ENCODE measurements at regions not wholly inside any gene's neighbourhood (a gene's known extent, or its start where the extent isn't known, plus 50 kb on each side); places are given as distances from the start of the nearest gene placed in this dataset.
"Not testable (repeated sequence)": the region's sequence is repeated elsewhere in the genome, so short reads cannot be mapped to it uniquely, and the experiment has no call there.

DNA sequence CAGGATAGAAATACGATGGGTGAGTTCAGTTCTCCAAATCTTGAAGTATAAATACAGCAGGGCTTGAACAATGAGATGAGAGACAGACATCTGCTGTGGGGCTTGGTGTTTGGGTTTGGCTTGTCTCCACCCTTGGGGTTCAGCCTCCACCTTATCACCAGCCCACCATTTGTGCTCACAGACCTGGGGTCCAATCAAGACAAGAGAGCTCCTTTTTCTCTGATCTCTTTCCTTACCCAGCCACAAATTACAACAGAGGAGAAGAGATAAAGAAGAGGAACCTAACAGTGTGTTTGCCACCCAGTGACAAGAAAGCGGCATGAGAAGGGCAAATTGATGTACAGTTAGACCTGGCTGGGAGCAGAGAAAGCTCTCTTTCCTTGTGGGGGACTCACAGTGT lies 204.5 kb upstream of the CXCR4 start:
- no peak for DNase-seq

DNA sequence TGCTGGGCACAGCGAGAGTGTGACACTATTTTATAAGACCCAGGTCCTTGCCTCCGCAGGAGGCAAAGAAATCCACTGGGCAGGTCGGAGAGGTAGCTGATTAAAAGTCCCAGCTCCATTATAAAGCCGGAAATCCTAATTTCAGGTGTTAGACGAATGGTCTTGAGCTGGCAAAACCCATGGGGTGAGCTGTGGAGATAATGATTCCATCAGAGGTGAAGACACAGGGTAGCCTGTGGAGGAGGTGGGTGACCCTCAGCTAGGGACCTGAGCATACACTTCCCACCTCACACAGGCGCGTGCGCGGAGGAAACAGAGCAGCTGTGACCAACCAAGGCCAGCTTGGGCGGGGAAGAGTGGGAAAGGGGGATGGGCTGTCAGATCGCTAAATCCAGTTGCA lies 201.7 kb upstream of the CXCR4 start:
- DNase-seq = no peak

DNA sequence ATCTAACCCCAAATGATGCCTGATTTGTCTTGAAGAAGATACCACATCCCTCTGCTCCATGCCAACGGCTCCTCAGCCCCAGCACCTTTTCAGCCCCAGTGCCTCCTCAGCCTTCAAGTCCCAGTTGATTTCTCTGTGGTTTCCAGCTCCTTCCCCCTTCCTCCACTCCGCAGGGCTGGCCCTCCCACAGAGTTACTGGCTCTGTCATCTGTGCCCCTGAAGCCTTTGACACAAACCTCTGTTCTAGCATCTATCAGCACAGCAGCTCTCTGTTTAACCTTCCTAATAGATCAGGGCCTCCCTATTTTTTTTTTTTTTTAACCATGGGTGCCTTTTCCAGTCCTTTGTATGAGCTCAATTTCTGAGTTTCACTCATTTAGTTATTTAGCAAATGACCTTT lies 201.3 kb upstream of the CXCR4 start:
- peak; percentile 65 for DNase-seq

DNA sequence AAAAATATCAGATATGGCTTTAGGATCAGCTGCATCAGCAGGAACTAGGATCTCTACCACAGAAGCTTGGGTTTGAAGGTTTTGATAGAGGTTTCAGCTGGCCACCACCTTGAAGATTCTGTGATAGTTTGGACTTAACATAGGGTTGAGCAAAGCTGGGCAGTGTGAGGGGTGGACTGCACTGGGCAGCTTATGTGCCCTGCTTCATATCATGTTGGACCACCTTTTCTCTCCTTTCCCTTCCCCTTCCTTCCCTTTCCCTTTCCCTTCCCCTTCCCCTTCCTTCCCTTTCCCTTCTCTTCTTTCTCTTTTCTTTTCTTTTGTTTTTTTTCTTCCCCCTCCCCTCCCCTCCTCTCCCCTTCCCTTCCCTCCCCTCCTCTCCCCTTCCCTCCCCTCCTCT lies 196.3 kb upstream of the CXCR4 start:
- DNase-seq = no peak

DNA sequence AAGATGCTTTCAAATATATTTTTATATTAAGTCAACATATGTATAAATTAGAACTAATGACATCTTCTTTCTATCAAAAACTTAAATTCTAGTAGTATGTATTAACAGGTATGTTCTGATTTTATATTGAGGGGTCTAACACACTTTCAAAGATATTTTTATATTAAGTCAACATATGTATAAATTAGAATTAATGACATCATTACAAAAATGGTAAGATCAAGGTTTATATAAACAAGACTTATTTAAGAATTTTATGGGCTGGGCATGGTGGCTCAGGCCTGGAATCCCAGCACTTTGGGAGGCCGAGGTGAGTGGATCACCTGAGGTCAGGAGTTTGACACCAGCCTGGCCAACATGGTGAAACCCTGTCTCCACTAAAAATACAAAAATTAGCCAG lies 194.6 kb upstream of the CXCR4 start:
- DNase-seq = not testable (repeated sequence)

DNA sequence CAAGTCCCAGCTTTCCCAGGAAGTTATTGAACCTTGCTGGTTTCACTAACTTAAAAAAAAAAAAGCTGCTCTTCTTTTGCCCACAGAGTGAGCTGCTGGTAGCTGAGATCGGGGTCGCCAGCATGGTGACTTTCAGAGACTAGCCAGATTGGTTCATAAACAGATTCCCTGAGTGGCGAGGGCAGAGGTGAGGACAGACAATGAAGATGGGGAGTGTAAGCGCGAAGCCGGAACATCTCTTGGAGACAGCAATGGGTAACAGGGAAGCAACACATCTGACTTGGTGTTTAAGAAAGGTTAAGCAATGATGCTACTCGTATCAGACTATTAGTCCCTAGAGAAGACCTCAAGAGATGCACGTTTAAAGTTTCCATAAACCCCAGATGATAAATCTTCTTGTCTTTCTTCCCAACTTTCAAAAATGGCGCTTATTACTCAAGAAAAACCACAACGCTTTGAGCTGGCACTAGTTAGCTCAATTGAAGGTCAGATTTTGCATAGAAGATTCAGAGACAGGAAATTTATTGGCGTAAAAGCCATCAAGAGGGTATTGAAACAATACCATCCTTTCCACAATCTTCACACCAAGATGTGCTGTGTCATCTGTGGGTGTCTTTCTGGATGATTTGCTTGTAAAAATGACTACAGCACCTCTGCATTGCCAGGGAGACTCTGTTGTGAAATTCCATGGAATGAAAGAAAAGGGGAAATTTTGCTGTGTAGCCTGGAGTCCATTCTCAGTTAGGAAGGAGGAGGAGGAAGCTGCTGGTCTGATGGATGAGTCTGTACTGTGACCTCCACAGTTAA lies 193.1 kb upstream of the CXCR4 start:
- DNase-seq = peak; percentile 56

DNA sequence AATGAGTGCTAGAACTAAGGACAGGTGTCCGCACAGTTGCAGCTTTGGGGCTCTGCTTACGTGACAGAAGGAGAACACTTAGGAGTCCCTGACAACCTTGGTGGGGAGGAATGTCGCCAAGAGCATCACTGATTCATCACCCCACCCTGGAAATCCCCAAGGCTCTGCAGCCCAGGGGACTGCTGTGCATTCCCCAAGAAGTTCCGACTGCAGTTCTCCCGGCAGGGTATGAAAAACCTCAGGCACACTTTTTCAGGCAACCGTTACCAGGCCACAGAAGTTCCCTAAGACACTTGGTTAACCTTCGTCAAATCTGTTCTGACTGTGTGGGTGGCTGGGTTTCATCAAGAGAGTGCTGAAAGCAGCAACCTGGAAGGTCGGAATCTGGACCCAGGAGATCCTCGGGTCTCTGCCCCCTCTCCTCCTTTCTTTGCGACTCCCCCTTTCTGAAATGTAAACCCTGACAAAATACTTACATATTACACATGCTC lies 192.1 kb upstream of the CXCR4 start:
- peak; percentile 56 for DNase-seq

DNA sequence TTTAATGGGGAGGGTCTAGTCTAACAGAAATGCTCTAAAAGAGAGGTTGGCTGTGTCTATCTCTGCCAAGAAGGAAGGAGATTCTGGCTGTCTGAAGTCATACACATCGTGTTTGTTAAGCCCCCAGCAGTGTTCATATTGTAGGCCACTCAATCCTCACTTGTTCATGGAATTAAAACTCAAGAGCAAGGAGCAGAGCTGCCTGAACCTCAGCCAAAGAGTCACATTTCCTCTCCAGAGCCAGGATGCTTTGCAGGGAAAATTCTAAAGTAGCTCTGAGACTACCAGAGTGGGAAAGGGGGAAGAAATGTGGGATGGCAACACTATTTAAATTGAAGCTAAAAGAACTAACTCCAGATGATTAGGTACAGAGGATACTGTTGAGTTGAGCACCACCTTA lies 190.7 kb upstream of the CXCR4 start:
- DNase-seq = no peak

DNA sequence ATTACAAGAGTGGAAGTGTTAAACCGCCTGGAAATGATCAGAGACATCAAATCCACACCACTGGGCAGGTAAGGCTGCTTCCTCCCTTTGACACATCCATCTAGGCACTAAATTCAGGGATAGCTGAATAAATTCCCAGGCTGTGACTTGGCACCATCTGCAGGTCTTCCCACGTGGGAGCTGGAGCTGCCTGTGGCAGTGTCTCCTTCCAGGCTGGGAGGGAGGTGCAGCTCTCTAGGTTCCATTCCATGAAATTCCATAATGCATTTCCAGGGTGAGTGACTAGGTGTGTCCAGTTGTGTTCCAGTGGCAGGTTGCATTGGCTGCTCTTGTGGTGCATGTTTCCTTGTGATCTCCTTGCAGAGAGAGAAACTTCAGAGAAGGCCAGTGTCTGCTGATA lies 188.9 kb upstream of the CXCR4 start:
- no peak for DNase-seq

DNA sequence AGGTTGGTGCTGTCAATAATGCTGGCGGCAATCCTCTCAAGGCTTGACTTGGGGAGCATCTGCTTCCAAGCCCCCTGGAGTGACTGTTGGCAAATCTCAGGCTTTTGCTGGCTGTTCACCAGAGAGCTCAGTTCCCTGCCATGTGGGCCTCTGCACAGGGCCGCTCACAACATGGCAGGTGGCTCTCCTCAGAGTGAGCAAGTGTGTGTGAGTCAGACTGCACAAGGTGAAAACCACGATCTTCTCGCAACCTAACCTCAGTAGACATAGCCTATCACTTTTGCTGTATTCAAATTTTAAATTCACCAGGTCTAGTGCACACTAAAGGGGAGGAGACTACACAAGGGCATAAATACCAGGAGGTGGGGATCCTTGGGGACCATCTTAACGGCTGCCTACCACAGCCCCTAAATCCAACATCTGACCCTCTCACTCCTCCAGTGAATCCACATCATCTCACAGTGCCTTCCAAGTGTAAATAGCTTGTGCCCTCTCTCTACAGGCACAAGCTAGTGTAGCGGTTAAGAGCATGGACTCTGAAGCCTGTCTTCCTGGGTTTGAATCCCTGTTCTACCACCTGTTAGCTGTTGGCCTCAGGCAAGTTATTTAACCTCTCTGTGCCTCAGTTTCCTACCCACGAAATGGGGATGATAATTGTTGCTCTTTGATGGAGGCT lies 187.7 kb upstream of the CXCR4 start:
- DNase-seq = peak; percentile 77

DNA sequence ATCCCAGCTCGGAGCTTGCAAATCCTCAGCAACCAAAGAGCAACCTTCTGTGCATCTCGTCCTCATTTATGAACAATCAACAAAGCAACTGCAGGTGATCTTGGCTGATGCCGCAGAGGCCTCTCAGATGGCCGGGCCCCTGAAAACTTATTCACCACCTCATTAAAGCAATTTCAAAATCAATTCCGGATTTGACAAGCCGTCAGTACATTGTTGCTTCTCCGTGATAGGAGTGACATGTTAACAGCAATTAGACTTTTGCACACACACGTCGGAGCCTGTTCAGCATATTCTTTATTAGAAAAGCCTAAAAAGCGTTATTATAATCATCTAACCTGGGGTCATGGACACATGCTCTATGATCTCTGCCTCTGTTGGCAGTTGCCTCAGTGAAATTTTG lies 183.1 kb upstream of the CXCR4 start:
- DNase-seq = no peak

DNA sequence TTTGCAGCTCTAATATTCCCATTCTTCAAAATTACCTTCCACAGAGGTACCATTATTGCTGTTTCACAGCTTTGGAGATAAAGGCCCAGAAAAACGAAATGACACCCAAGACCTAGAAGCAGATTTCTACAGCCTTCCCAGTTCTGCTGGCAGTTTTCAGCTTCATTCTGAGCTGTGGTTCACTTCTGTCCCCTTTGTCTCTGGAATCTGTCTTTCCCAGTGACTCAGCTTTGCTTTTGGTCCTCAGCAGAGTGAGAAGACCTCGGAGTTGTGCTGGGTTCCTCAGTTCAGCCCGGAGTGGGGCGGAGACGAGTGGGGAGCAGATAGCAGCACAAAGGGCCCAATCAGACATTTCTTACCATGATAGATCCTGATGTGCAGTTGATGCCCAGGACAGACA lies 180.7 kb upstream of the CXCR4 start:
- DNase-seq = no peak

DNA sequence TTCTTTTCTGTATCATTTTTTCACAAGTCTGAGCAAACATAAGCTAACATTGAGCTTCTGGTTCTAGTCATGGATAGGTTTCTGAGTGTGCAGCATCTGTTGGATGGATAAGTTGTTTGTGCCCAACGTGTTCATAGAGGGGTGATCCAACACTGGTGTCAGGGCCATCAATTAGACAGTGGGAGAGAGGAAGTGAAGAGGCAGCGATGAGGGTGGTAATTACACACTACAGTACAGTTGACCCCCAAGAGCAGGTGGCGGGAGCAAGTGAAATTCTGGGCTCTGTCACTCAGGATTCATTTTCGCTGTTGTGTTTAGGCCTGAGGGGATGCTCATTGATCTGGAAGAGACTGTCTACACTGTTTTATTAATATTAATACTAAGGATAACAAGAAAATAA lies 180.0 kb upstream of the CXCR4 start:
- no peak for DNase-seq

DNA sequence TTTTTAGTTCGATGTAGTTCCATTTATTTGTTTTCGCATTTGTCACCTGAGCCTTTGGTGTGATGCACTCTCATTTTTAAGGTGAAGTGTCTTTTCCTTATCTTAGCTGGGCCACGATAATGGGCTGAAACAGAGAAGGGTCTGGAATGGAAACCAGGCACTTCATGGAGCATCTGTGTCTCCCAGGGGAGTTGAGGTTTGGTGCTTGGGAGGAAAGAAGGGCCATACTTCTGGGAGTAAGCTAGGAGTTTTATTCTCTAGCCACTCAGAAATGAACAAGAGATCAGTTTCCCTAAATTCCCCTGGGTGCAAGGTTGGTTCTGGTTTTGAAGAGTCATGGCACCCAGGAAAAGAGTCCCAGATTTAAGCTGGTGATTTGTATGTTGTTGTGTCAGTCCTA lies 179.4 kb upstream of the CXCR4 start:
- DNase-seq = no peak

DNA sequence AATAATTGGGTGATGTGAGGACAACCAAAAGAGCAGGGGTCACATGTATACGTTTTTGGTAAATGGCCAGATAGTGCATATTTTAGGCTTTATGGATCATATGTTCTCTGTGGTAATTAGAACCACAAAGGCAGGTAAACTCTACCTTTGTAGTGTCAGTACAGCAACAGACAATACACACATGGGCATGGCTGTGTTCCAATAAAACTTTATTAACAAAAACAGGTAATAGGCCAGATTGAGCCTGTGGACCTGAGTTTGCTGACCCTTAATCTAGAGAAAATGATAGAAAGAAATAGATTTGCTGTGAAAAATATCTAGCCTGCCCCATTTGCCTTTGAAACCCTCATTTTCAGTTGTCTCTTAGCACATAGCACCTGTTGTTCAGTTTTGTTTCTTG lies 177.2 kb upstream of the CXCR4 start:
- no peak for DNase-seq

DNA sequence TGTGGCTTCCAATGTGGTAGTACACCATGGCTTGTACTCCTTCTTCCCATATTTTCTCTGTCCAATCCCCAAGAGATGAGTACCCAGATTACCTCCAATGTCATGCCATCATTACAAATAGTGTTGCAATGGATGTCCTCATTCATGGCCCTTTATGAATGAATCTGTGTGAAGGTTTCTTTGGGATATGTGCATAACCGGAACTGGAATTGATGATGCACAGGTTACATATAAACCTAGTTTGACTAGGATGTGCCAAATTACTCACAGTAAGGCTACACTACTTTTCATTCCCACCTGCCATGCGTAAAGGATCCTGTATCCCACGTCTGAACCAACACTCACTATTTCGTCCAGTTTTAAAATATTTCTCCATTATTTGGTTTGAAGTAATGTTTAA lies 173.9 kb upstream of the CXCR4 start:
- DNase-seq = no peak

DNA sequence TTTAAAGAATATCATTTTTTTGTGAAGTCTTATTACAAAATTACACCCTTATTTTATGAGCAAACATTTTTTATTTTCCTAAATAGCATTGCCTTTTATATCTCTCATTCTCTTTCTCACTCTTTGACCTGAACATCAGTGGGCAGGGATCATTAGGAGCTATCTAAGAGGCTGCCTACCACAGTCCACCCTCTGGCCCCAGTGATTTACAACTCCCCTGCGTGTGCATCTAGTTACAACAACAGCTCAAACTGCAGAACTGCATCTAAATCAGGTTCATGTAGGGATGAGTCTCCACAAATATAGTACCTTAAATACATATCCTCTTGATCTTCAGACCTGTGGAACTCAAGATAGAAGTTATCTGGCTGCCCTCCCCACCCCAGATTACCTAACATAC lies 172.4 kb upstream of the CXCR4 start:
- no peak for DNase-seq

DNA sequence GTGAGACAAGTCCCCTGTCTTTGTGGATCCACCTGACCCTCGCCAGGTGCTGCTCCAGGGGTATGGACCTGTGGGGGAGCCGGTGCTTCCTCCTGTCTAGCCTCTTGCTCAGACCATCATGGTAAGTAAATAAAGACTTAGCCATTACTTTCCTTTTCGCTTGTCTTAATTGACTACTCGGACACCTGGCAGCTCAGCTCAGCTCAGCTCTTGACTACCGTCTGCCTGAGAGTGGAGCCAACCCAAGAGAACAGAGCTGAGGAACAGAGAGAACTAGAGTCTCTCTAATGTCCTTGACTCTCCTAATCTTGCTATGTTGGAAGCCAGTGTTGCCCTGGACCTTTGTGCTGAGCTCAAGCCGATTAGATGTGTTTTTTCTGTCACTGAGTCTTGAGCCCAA lies 170.3 kb upstream of the CXCR4 start:
- no peak for DNase-seq

DNA sequence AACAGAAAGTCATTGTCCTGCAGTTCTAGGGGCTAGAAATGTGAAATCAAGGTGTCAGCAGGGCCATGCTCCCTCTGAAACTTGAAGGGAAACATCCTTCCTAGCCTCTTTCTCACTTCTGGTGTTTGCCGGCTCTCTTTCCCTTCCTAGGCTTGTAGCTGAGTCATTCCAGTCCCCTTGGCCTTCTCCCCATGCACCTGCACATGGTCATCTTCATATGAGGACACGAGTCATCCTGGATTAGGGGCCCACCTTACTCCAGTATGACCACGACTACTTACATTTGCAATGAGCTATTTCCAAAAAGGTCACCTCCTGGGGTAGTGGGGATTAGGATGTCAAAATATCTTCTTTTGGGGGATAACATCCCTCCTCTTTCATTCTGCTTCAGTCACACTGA lies 168.5 kb upstream of the CXCR4 start:
- DNase-seq = no peak

DNA sequence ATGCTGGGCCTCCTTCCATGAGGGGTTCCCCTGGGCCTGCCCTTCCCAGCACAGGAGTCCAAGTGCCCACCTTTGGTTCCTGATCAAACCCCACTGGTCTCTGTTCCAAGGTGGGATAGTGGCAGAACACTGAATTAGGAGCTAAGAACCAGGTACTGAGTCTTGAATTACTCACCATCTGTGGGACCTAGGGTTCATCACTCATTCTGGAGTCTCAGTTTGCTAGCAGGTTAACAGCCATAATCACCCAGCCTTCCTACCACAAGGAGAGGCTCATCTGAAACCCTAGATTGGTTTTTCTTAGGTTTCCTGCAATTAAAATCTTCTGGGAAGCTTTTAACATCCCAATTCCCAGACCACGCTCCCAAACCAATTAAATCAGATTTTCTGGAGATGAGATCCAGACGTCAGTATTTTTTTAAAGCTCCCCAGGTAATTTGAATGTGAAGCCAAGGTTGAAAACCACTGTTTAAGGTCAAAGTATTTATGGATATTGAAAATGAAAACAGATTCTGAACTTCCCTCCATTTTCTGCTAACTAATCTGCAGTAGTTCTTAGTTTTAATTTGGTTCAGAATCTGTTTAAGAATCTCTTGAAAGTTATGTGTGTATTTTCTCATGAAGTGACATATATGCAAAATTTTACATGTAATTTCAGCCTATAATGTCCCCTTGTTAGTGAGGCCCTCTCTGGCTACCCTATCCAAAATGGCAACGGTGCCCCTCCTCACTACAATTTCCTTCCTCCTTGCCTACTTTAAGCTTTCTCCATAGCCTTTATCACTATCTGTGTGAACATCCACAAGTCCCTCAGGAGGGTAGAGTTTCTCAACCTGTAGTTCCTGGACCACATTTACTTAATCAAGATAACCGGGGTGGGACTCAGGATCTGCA lies 166.5 kb upstream of the CXCR4 start:
- DNase-seq = no peak

DNA sequence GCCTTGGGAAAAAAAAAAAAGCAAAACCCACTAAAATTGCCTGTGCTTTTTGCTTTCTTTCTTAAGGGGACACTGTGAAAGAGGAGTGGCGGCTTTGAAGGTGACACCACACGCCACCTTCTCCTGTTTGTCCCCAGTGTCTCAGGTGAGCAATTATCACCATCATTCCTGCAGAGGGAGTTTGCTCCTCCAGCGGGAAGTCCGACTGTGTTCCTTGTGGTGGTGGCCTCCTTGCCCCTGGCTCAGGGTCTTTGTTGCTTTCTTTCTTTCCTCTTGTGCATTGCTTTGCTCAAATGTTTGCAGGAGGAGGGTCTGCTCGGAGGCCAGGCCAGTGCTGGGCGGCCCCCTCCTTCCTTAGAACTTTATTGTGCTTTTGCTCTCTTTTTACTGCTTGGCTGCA lies 164.3 kb upstream of the CXCR4 start:
- no peak for DNase-seq

DNA sequence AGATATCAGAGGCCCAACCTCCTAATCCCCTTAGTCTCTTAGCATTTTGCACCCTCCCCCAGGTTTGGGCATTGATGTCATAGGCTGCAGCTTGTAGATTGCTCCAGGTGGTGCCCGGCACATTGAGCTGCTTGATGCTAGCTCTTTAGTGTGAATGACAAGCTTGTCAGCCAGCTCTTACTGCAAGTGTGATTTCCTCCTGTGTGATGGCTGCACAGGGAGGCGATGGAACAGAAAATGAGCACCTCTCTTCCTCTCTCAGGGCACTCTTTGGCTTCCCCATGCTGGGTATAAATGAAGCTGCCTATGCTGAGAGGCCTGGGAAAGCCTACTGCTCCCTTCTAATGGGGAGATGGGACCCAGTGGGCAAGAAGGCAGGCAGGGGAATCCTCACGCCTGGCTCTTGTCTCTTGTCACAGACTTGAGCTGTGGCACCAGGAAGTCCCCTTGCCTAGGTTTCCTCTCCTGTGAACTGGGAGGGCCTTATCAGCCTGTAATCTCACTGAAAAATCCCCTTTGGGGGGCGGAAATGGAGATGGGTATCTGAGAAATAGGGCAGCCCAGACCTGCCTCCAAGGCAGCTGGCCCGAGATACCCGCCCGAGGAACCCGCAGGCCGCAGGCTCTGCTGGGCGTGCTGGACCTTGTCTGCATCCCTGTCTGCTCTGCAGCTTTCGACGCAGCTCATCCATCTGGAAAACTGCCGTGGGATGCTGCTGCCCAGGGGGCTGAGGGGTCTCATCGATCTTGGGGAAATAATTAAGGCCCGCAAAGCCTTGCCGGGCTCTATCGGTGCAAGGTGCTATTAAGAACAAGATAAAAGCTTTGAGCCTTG lies 163.5 kb upstream of the CXCR4 start:
- peak; percentile 52 for DNase-seq

DNA sequence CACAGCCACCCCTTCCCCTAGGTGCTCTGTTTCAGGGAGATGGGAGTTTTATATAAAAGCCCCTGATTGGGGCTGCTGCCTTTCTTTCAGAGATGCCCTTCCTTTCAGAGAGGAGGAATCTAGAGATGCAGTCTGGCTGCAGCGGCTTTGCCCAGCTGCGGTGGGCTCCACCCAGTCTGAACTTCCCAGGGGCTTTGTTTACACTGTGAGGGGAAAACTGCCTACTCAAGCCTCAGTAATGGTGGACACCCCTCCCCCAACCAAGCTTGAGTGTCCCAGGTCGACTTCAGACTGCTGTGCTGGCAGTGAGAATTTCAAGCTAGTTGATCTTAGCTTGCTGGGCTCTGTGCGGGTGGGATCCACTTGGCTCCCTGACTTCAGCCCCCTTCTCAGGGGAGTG lies 148.4 kb upstream of the CXCR4 start:
- DNase-seq = not testable (repeated sequence)
